Calu3 (cell line): ENCODE measurements at regions not wholly inside any gene's neighbourhood (a gene's known extent, or its start where the extent isn't known, plus 50 kb on each side); places are given as distances from the start of the nearest gene placed in this dataset.

Experiments used
- BruUV-seq: library from RNA; stranded (reverse); fragments of 400-500 nt; replicated peaks from 2 replicates; lab custom pipeline; 2021; lab: Mats Ljungman, UMichigan
- CTCF ChIA-PET: fragments of 300-600 bp; sonication (Branson Sonifier 250); formaldehyde crosslinking; loops from one replicate; lab custom pipeline; 2022; ENCODE audit warnings: antibody characterized with exemption; lab: Charles Lee
- DNase-seq: peaks from one replicate; pipeline ENCODE4 v3.0.0; 2022
- H3K27ac Mint-ChIP-seq: one replicate; pipeline ENCODE4 v1.8.0; 2022; ENCODE audit warnings: mixed read lengths; ENCODE audit not compliant: unreplicated experiment
- H3K27me3 Mint-ChIP-seq: one replicate; pipeline ENCODE4 v1.8.0; 2022; ENCODE audit warnings: mixed read lengths; ENCODE audit not compliant: unreplicated experiment
- H3K36me3 Mint-ChIP-seq: one replicate; pipeline ENCODE4 v1.8.0; 2022; ENCODE audit warnings: mild to moderate bottlenecking, moderate library complexity, mixed read lengths; ENCODE audit not compliant: insufficient read depth, unreplicated experiment
- H3K4me1 Mint-ChIP-seq: one replicate; pipeline ENCODE4 v1.8.0; 2022; ENCODE audit warnings: mild to moderate bottlenecking, low read depth, mixed read lengths; ENCODE audit not compliant: unreplicated experiment
- H3K4me3 Mint-ChIP-seq: one replicate; pipeline ENCODE4 v1.8.0; 2022; ENCODE audit warnings: mild to moderate bottlenecking, low read depth, moderate library complexity, mixed read lengths; ENCODE audit not compliant: unreplicated experiment
- H3K9me3 Mint-ChIP-seq: one replicate; pipeline ENCODE4 v1.8.0; 2022; ENCODE audit warnings: low read depth, mixed read lengths; ENCODE audit not compliant: unreplicated experiment
- CTCF ChIP-seq: fragments of 200-600 bp; IDR thresholded peaks from one replicate; pipeline ENCODE4 v1.8.0; 2022; ENCODE audit warnings: antibody characterized with exemption; ENCODE audit not compliant: unreplicated experiment
- intact Hi-C: fragments of 100-400 bp; cut with micrococcal nuclease; formaldehyde crosslinking; loops from one replicate; pipeline ENCODE4 v1.10.0; 2022; ENCODE audit not compliant: unreplicated experiment

GRCh38 chr13:61857198-61857597, 441.5 kb upstream of the PCDH20 start:
- no peaks in the 10 kb centered on the region for H3K4me1 Mint-ChIP-seq
- no peaks in the 10 kb centered on the region for H3K36me3 Mint-ChIP-seq
- no peak for DNase-seq
- no TSS peak for BruUV-seq
- H3K27ac Mint-ChIP-seq = no peak overlapping the region
- H3K9me3 Mint-ChIP-seq = no peaks in the 10 kb centered on the region
- CTCF ChIA-PET = no interaction called here
- no peaks in the 10 kb centered on the region for H3K27me3 Mint-ChIP-seq
- no peak for TF ChIP-seq CTCF
- intact Hi-C loops = no loop called here
- H3K4me3 Mint-ChIP-seq = no peak overlapping the region

GRCh38 chr13:61852116-61852619, 436.5 kb upstream of the PCDH20 start:
- TF ChIP-seq CTCF = no peak
- CTCF ChIA-PET = no interaction called here
- Mint-ChIP-seq H3K36me3 (no peaks in the 10 kb centered on the region), H3K27me3 (no peaks in the 10 kb centered on the region), H3K4me3 (no peak overlapping the region), H3K4me1 (no peaks in the 10 kb centered on the region), H3K9me3 (no peaks in the 10 kb centered on the region), H3K27ac (no peak overlapping the region)
- intact Hi-C loops = no loop called here
- no peak for DNase-seq
- no TSS peak for BruUV-seq

GRCh38 chr13:61850794-61851193, 435.1 kb upstream of the PCDH20 start:
- no peak for TF ChIP-seq CTCF
- Mint-ChIP-seq H3K9me3 (no peaks in the 10 kb centered on the region), H3K36me3 (no peaks in the 10 kb centered on the region), H3K4me3 (no peak overlapping the region), H3K4me1 (no peaks in the 10 kb centered on the region), H3K27ac (no peak overlapping the region), H3K27me3 (no peaks in the 10 kb centered on the region)
- intact Hi-C loops = no loop called here
- no TSS peak for BruUV-seq
- DNase-seq = no peak
- CTCF ChIA-PET = no interaction called here

- Mint-ChIP-seq H3K4me3 (no peak overlapping the region), H3K9me3 (peaks cover 2% of the 10 kb centered on the region), H3K27ac (no peak overlapping the region), H3K27me3 (no peaks in the 10 kb centered on the region), H3K36me3 (no peaks in the 10 kb centered on the region), H3K4me1 (no peaks in the 10 kb centered on the region)
- intact Hi-C loops = no loop called here
- TF ChIP-seq CTCF = no peak
- DNase-seq = no peak
- no TSS peak for BruUV-seq
- CTCF ChIA-PET = no interaction called here
These were observed 422.9 kb upstream of the PCDH20 start for GRCh38 chr13:61838568-61838967.
